Endothelial cell of umbilical vein (primary cell): ENCODE measurements at regions not wholly inside any gene's neighbourhood (a gene's known extent, or its start where the extent isn't known, plus 50 kb on each side); places are given as distances from the start of the nearest gene placed in this dataset.

Experiments used
- BruUV-seq: library from RNA; stranded (reverse); fragments of 400-500 nt; replicated peaks from 2 replicates; lab custom pipeline; 2021; lab: Mats Ljungman, UMichigan
- CTCF ChIA-PET: fragments of 300-600, 350-600 bp; sonication (Branson Sonifier 250); formaldehyde crosslinking; loops from one replicate; lab custom pipeline; 2021; ENCODE audit warnings: antibody characterized with exemption, inconsistent platforms; lab: Charles Lee
- POLR2A ChIA-PET: fragments of 300-600, 350-600 bp; sonication (Branson Sonifier 250); formaldehyde crosslinking; loops from one replicate; lab custom pipeline; 2021; ENCODE audit warnings: antibody characterized with exemption, inconsistent platforms; lab: Charles Lee
- DNase-seq: peaks from one replicate; pipeline ENCODE4 v3.0.0-alpha.2; 2011; ENCODE audit warnings: low read depth, low spot score
- FAIRE-seq: peaks from 2 replicates; lab custom pipeline; 2011; peaks lifted over from hg19 to GRCh38; lab: Jason Lieb, UNC
- H2AFZ ChIP-seq: 2 replicates; pipeline ENCODE4 v1.6.0; 2012; ENCODE audit warnings: low read depth, low read length, control low read depth, inconsistent platforms
- H3K27ac ChIP-seq: 2 replicates; pipeline ENCODE4 v1.5.1; 2011; ENCODE audit warnings: low read depth, mild to moderate bottlenecking, control low read depth, low read length, moderate library complexity; ENCODE audit not compliant: insufficient read depth
- H3K27me3 ChIP-seq, 2 experiments: 2 replicates each; pipeline versions ENCODE4 v1.6.0 to v1.6.1; 2011; ENCODE audit warnings: low read length in 2 of 2, mixed read lengths in 1 of 2; ENCODE audit not compliant: control insufficient read depth in 2 of 2, insufficient read depth in 2 of 2
- H3K36me3 ChIP-seq, 2 experiments: 2 replicates in 1 of 2; 3 replicates in 1 of 2; pipeline ENCODE4 v1.5.1; 2011; ENCODE audit warnings: low read length in 2 of 2, mild to moderate bottlenecking in 1 of 2, moderate library complexity in 1 of 2; ENCODE audit not compliant: control insufficient read depth in 2 of 2, insufficient read depth in 2 of 2; ENCODE audit errors: extremely low read depth in 1 of 2
- H3K4me1 ChIP-seq: 3 replicates; pipeline ENCODE4 v1.5.1; 2011; ENCODE audit warnings: mild to moderate bottlenecking, low read length; ENCODE audit not compliant: control insufficient read depth, insufficient read depth; ENCODE audit errors: extremely low read depth
- H3K4me2 ChIP-seq: 2 replicates; pipeline ENCODE4 v1.6.1; 2011; ENCODE audit warnings: low read length, control low read depth, mixed read lengths; ENCODE audit not compliant: insufficient read depth
- H3K4me3 ChIP-seq, 3 experiments: fragments of 200-600 bp in 1 of 3; sonication (generic), shearing (Covaris generic) in 1 of 3; replicated peaks in 1 of 3; 2 replicates each; pipeline ENCODE4 v1.5.1; 2011 to 2016; ENCODE audit warnings: control low read depth in 3 of 3, low read length in 3 of 3, mild to moderate bottlenecking in 2 of 3, inconsistent platforms in 1 of 3, low read depth in 1 of 3, moderate library complexity in 1 of 3; ENCODE audit not compliant: insufficient read depth in 1 of 3
- H3K79me2 ChIP-seq: 2 replicates; pipeline ENCODE4 v1.6.0; 2012; ENCODE audit warnings: low read length, inconsistent platforms; ENCODE audit not compliant: control insufficient read depth, insufficient read depth
- H3K9ac ChIP-seq: replicated peaks from 2 replicates; pipeline ENCODE3; 2011; ENCODE audit warnings: low read length, control low read depth; ENCODE audit not compliant: insufficient read depth; ENCODE audit errors: extremely low read depth
- H3K9me1 ChIP-seq: replicated peaks from 3 replicates; pipeline ENCODE4 v1.6.0; 2011; ENCODE audit warnings: mild to moderate bottlenecking, low read length; ENCODE audit not compliant: control insufficient read depth, insufficient read depth; ENCODE audit errors: extremely low read depth
- H3K9me3 ChIP-seq: replicated peaks from 2 replicates; pipeline ENCODE4 v1.5.1; 2012; ENCODE audit warnings: low read length, inconsistent platforms; ENCODE audit not compliant: control insufficient read depth, insufficient read depth
- H4K20me1 ChIP-seq: replicated peaks from 2 replicates; pipeline ENCODE3; 2011; ENCODE audit warnings: mild to moderate bottlenecking, low read length; ENCODE audit not compliant: control insufficient read depth, insufficient read depth; ENCODE audit errors: extremely low read depth
- CTCF ChIP-seq, 2 donors: IDR thresholded peaks; 1 replicate in 1 of 2; 2 replicates in 1 of 2; pipeline ENCODE4 v1.5.1; 2011; ENCODE audit warnings: low read length in 2 of 2, mild to moderate bottlenecking in 2 of 2, moderate library complexity in 2 of 2, control low read depth in 1 of 2, inconsistent platforms in 1 of 2, low read depth in 1 of 2; ENCODE audit not compliant: insufficient read depth in 1 of 2; ENCODE audit errors: extremely low read depth in 1 of 2
- EZH2 ChIP-seq: IDR thresholded peaks from 2 replicates; pipeline ENCODE4 v1.6.1; 2012; ENCODE audit warnings: borderline replicate concordance, low read depth, mild to moderate bottlenecking, moderate library complexity, low read length, inconsistent platforms; ENCODE audit not compliant: severe bottlenecking
- FOS ChIP-seq: IDR thresholded peaks from 2 replicates; pipeline ENCODE4 v1.6.1; 2011; ENCODE audit warnings: mild to moderate bottlenecking, low read length, moderate library complexity, borderline replicate concordance; ENCODE audit not compliant: insufficient read depth
- GATA2 ChIP-seq: IDR thresholded peaks from 2 replicates; pipeline ENCODE4 v1.7.0; 2011; ENCODE audit warnings: low read depth, mild to moderate bottlenecking, moderate library complexity, mixed read lengths, low read length; ENCODE audit not compliant: insufficient read length, insufficient read depth
- JUN ChIP-seq: IDR thresholded peaks from 2 replicates; pipeline ENCODE4 v1.6.1; 2011; ENCODE audit warnings: borderline replicate concordance, low read depth; ENCODE audit not compliant: insufficient read length, insufficient read depth
- MAX ChIP-seq: IDR thresholded peaks from 2 replicates; pipeline ENCODE4 v1.6.1; 2011; ENCODE audit not compliant: insufficient read depth, insufficient read length
- MYC ChIP-seq: IDR thresholded peaks from one replicate; pipeline ENCODE4 v1.6.1; 2011; ENCODE audit warnings: mild to moderate bottlenecking, low read depth, low read length
- POLR2A ChIP-seq: IDR thresholded peaks from 2 replicates; pipeline ENCODE4 v1.6.1; 2012; ENCODE audit warnings: low read depth, mild to moderate bottlenecking, control low read depth, low read length
- POLR2AphosphoS5 ChIP-seq: IDR thresholded peaks from 2 replicates; pipeline ENCODE4 v1.6.1; 2012; ENCODE audit warnings: low read depth, mild to moderate bottlenecking, control low read depth, low read length, moderate library complexity; ENCODE audit not compliant: insufficient read depth
- dilution Hi-C: fragments of 300-500 bp; cut with MboI; formaldehyde crosslinking; loops from one replicate; pipeline ENCODE4 v1.15.0; 2019; ENCODE audit warnings: low sequenced_read_pairs; ENCODE audit not compliant: extremely low pct_ligation_motif_present
- intact Hi-C: fragments of 100-400 bp; cut with micrococcal nuclease; formaldehyde crosslinking; loops from one replicate; pipeline ENCODE4 v1.10.0; 2022

GRCh38 chr3:20250786-20251185 lies 64.8 kb upstream of the SGO1 start:
- no peaks in the 10 kb centered on the region for H4K20me1 ChIP-seq
- no peak overlapping the region for H3K4me2 ChIP-seq
- H3K79me2 ChIP-seq = no peaks in the 10 kb centered on the region
- BruUV-seq = no TSS peak
- no peak overlapping the region for H3K4me3 ChIP-seq
- no peak overlapping the region for H2AFZ ChIP-seq
- FAIRE-seq (no peak), DNase-seq (no peak)
- H3K36me3 ChIP-seq = no peaks in the 10 kb centered on the region
- H3K27me3 ChIP-seq = no peaks in the 10 kb centered on the region
- no peak overlapping the region for H3K9ac ChIP-seq
- dilution Hi-C loops (no loop called here), intact Hi-C loops (no loop called here)
- H3K27ac ChIP-seq = no peak overlapping the region
- ChIA-PET CTCF (interaction anchor here (1.1 kb wide), 1 partner anchor 8 kb away, joined by 3 read pairs; no protein-coding TSS in a partner anchor), POLR2A (no interaction called here)
- H3K9me3 ChIP-seq = no peaks in the 10 kb centered on the region
- TF ChIP-seq POLR2AphosphoS5 = no peak
- TF ChIP-seq MAX = no peak
- no peak for TF ChIP-seq FOS
- no peak for TF ChIP-seq JUN
- TF ChIP-seq MYC = no peak
- no peak for TF ChIP-seq GATA2
- no peak for TF ChIP-seq EZH2
- no peak for TF ChIP-seq CTCF (IDR thresholded peaks at IDR 0.05; ENCODE audit: extremely low read depth in 1 of 2, insufficient read depth in 1 of 2, low read depth in 1 of 2, low read length in 2 of 2)
- TF ChIP-seq POLR2A = no peak
- H3K4me1 ChIP-seq = peaks cover 6% of the 10 kb centered on the region
- no peaks in the 10 kb centered on the region for H3K9me1 ChIP-seq
